Lung microvascular endothelial cell (primary cell): ENCODE measurements at regions not wholly inside any gene's neighbourhood (a gene's known extent, or its start where the extent isn't known, plus 50 kb on each side); places are given as distances from the start of the nearest gene placed in this dataset.
A peak's percentile ranks its signal among the peaks of the same experiment; 100 is the strongest.

Experiments used
- DNase-seq, 2 donors: peaks; one replicate each; pipeline versions ENCODE4 v3.0.0 to v3.0.0-alpha.2; 2010; ENCODE audit warnings: low read depth in 2 of 2

- DNase-seq: no peak
These were observed 167.3 kb upstream of the GRIN2B start for GRCh38 chr12:14148489-14149270.

- no peak for DNase-seq
These were observed 172.4 kb upstream of the GRIN2B start for GRCh38 chr12:14153803-14154202.

GRCh38 chr12:14156606-14157005 lies 175.2 kb upstream of the GRIN2B start:
- no peak for DNase-seq

- DNase-seq: no peak
These were observed 175.8 kb upstream of the GRIN2B start for GRCh38 chr12:14157088-14157747.

GRCh38 chr12:14164266-14164665 lies 182.9 kb upstream of the GRIN2B start:
- DNase-seq: no peak

GRCh38 chr12:14167005-14167628 lies 185.7 kb upstream of the GRIN2B start:
- DNase-seq: peak; percentile 66 to 69

GRCh38 chr12:14169281-14169680 lies 187.9 kb upstream of the GRIN2B start:
- no peak for DNase-seq

- no peak for DNase-seq
These were observed 189.7 kb upstream of the GRIN2B start for GRCh38 chr12:14171106-14171505.

- no peak for DNase-seq
These were observed 190.3 kb upstream of the ATF7IP start for GRCh38 chr12:14175206-14175605.

- peak; percentile 52 to 61 for DNase-seq
These were observed 179.9 kb upstream of the ATF7IP start for GRCh38 chr12:14185427-14186192.

- no peak for DNase-seq
These were observed 179.3 kb upstream of the ATF7IP start for GRCh38 chr12:14186193-14186502.

- no peak for DNase-seq
These were observed 178.5 kb upstream of the ATF7IP start for GRCh38 chr12:14187002-14187401.

- DNase-seq: no peak
These were observed 177.5 kb upstream of the ATF7IP start for GRCh38 chr12:14187966-14188365.

GRCh38 chr12:14188744-14189143 lies 176.7 kb upstream of the ATF7IP start:
- no peak for DNase-seq

GRCh38 chr12:14190694-14191093 lies 174.8 kb upstream of the ATF7IP start:
- DNase-seq: no peak

- no peak for DNase-seq
These were observed 173.9 kb upstream of the ATF7IP start for GRCh38 chr12:14191612-14192011.

- no peak for DNase-seq
These were observed 171.8 kb upstream of the ATF7IP start for GRCh38 chr12:14193639-14194038.

GRCh38 chr12:14194572-14194971 lies 170.9 kb upstream of the ATF7IP start:
- DNase-seq: no peak

- no peak for DNase-seq
These were observed 165.9 kb upstream of the ATF7IP start for GRCh38 chr12:14199455-14200198.

GRCh38 chr12:14200598-14200997 lies 164.9 kb upstream of the ATF7IP start:
- DNase-seq: no peak

- DNase-seq: no peak
These were observed 164.2 kb upstream of the ATF7IP start for GRCh38 chr12:14201291-14201690.
